OCI-LY7 (cell line): ENCODE measurements at regions not wholly inside any gene's neighbourhood (a gene's known extent, or its start where the extent isn't known, plus 50 kb on each side); places are given as distances from the start of the nearest gene placed in this dataset.

ENCODE experiments used
- BruUV-seq: library from RNA; stranded (reverse); fragments of 400-500 nt; replicated peaks from 2 replicates; lab custom pipeline; 2021; lab: Mats Ljungman, UMichigan
- CTCF ChIA-PET: fragments of 300-600 bp; sonication (Branson Sonifier 250); formaldehyde crosslinking; loops from one replicate; lab custom pipeline; 2022; ENCODE audit warnings: antibody characterized with exemption; ENCODE audit not compliant: unreplicated experiment; lab: Charles Lee
- POLR2A ChIA-PET: fragments of 300-600 bp; sonication (Branson Sonifier 250); formaldehyde crosslinking; loops from one replicate; lab custom pipeline; 2022; ENCODE audit warnings: antibody characterized with exemption; lab: Charles Lee
- DNase-seq: peaks from one replicate; pipeline ENCODE4 v3.0.0-alpha.2; 2015; ENCODE audit warnings: low spot score
- H2AFZ ChIP-seq: fragments of 200-600 bp; sonication (generic), shearing (Covaris generic); 2 replicates; pipeline ENCODE4 v1.6.1; 2014; ENCODE audit warnings: mild to moderate bottlenecking, antibody characterized with exemption, low read length, moderate library complexity
- H3K27ac ChIP-seq: fragments of 200-600 bp; sonication (generic); 2 replicates; pipeline ENCODE4 v1.5.1; 2014; ENCODE audit warnings: mixed run types, low read depth, mild to moderate bottlenecking, moderate library complexity, low read length, inconsistent platforms; ENCODE audit not compliant: poor library complexity, severe bottlenecking
- H3K36me3 ChIP-seq: fragments of 200-600 bp; sonication (generic); 2 replicates; pipeline ENCODE4 v1.6.1; 2014; ENCODE audit warnings: mild to moderate bottlenecking, antibody characterized with exemption, low read length, moderate library complexity, mixed read lengths; ENCODE audit not compliant: insufficient read depth
- H3K4me1 ChIP-seq: fragments of 200-600 bp; sonication (generic); 2 replicates; pipeline ENCODE4 v1.5.1; 2014; ENCODE audit warnings: mild to moderate bottlenecking, low read length; ENCODE audit not compliant: insufficient read depth, poor library complexity, severe bottlenecking
- H3K4me2 ChIP-seq: fragments of 200-600 bp; sonication (generic); 2 replicates; pipeline ENCODE4 v1.6.1; 2014; ENCODE audit warnings: mild to moderate bottlenecking, low read length
- H3K4me3 ChIP-seq: fragments of 200-600 bp; sonication (generic); 2 replicates; pipeline ENCODE4 v1.5.1; 2014; ENCODE audit warnings: mild to moderate bottlenecking, low read depth, low read length; ENCODE audit not compliant: poor library complexity, severe bottlenecking
- H3K79me2 ChIP-seq: fragments of 200-600 bp; sonication (generic); 2 replicates; pipeline ENCODE4 v1.6.1; 2016; ENCODE audit warnings: low read depth, mild to moderate bottlenecking, low read length, moderate library complexity, mixed read lengths; ENCODE audit not compliant: insufficient read depth
- H3K9me2 ChIP-seq: fragments of 200-600 bp; sonication (generic); 2 replicates; pipeline ENCODE4 v1.6.1; 2016; ENCODE audit warnings: mild to moderate bottlenecking, low read length, mixed read lengths; ENCODE audit not compliant: insufficient read depth
- H3K9me3 ChIP-seq: fragments of 200-600 bp; sonication (generic); 2 replicates; pipeline ENCODE4 v1.6.1; 2014; ENCODE audit warnings: mild to moderate bottlenecking, mixed run types, low read length, mixed read lengths
- H4K20me1 ChIP-seq: fragments of 200-600 bp; sonication (generic); 2 replicates; pipeline ENCODE4 v1.6.1; 2014; ENCODE audit warnings: mild to moderate bottlenecking, antibody characterized with exemption, low read length, moderate library complexity, mixed read lengths; ENCODE audit not compliant: insufficient read depth
- EZH2phosphoT487 ChIP-seq: fragments of 200-600 bp; sonication (generic); IDR thresholded peaks from 2 replicates; pipeline ENCODE4 v1.6.1; 2018; ENCODE audit warnings: low read depth, borderline replicate concordance, mild to moderate bottlenecking, mixed run types, antibody characterized with exemption, low read length, moderate library complexity, mixed read lengths
- intact Hi-C: fragments of 100-400 bp; cut with micrococcal nuclease; formaldehyde crosslinking; loops from one replicate; pipeline ENCODE4 v1.10.0; 2022; ENCODE audit not compliant: unreplicated experiment
- TF ChIP-seq, protein P1 (sequence below): fragments of 200-600 bp; sonication (generic); conservative IDR thresholded peaks from 2 replicates; pipeline ENCODE4 v1.5.1; 2014; ENCODE audit warnings: mild to moderate bottlenecking, antibody characterized with exemption, low read length, moderate library complexity, mixed read lengths

DNA sequence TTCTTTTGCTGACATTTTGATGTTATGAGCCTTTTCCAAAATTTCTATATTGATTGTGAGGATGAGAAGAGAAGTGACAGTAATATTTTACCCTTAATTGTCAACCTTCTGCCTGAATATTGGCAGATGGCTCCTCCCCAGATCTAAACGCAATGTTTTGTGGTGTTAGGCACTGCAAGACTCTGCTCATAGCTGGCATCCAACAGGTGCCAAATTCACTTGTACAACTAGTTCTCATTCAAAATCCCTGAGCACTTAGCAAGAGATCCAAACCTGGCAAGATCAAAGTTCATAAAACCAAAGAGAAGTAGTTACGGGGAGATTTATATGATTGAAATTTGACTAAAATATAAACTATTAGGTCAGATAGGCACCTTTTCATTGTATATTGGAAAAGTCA is 901.7 kb upstream of the INTU start:
- H3K27ac ChIP-seq: no peak overlapping the region
- H2AFZ ChIP-seq: no peak overlapping the region
- TF ChIP-seq, protein P1, sequence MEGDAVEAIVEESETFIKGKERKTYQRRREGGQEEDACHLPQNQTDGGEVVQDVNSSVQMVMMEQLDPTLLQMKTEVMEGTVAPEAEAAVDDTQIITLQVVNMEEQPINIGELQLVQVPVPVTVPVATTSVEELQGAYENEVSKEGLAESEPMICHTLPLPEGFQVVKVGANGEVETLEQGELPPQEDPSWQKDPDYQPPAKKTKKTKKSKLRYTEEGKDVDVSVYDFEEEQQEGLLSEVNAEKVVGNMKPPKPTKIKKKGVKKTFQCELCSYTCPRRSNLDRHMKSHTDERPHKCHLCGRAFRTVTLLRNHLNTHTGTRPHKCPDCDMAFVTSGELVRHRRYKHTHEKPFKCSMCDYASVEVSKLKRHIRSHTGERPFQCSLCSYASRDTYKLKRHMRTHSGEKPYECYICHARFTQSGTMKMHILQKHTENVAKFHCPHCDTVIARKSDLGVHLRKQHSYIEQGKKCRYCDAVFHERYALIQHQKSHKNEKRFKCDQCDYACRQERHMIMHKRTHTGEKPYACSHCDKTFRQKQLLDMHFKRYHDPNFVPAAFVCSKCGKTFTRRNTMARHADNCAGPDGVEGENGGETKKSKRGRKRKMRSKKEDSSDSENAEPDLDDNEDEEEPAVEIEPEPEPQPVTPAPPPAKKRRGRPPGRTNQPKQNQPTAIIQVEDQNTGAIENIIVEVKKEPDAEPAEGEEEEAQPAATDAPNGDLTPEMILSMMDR: no peak
- no peak for TF ChIP-seq EZH2phosphoT487
- H3K4me2 ChIP-seq: no peak overlapping the region
- DNase-seq: no peak
- BruUV-seq: no TSS peak
- no peaks in the 10 kb centered on the region for H3K79me2 ChIP-seq
- no peaks in the 10 kb centered on the region for H4K20me1 ChIP-seq
- no peaks in the 10 kb centered on the region for H3K36me3 ChIP-seq
- no peaks in the 10 kb centered on the region for H3K4me1 ChIP-seq
- ChIA-PET CTCF (no interaction called here), POLR2A (no interaction called here)
- H3K9me2 ChIP-seq: no peaks in the 10 kb centered on the region
- intact Hi-C loops: no loop called here
- H3K9me3 ChIP-seq: no peaks in the 10 kb centered on the region
- H3K4me3 ChIP-seq: no peak overlapping the region

- Histone ChIP-seq H3K79me2 (no peaks in the 10 kb centered on the region), H4K20me1 (no peaks in the 10 kb centered on the region), H3K4me1 (no peaks in the 10 kb centered on the region), H3K4me3 (no peak overlapping the region), H3K9me3 (no peaks in the 10 kb centered on the region), H3K36me3 (no peaks in the 10 kb centered on the region), H3K4me2 (no peak overlapping the region), H3K27ac (no peak overlapping the region), H3K9me2 (no peaks in the 10 kb centered on the region), H2AFZ (no peak overlapping the region)
- TF ChIP-seq, protein P1: no peak
- no peak for TF ChIP-seq EZH2phosphoT487
- intact Hi-C loops: no loop called here
- DNase-seq: no peak
- ChIA-PET POLR2A (no interaction called here), CTCF (no interaction called here)
- no TSS peak for BruUV-seq
Observed at GRCh38 chr4:126733301-126733700, 899.5 kb upstream of the INTU start.

DNA sequence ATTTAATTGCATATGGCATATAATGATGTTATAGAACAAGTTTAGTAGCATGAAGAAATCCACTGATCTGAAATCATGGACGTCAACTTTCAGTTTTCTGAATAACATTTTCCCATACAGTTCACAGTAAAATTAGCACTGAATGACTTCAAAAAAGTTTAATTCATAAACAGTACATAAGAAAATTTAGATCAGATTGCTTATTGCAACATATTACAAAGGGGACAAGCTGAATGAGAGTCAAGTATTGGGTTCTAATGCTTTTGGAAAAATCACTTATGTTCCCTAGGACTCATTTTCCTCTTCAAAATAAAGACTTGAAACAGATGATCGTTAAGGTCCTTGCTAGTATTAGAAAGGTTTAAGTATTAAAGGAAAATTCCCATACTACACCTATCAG is 898.3 kb upstream of the INTU start:
- no peaks in the 10 kb centered on the region for H4K20me1 ChIP-seq
- H2AFZ ChIP-seq: no peak overlapping the region
- no TSS peak for BruUV-seq
- H3K4me3 ChIP-seq: no peak overlapping the region
- intact Hi-C loops: no loop called here
- H3K9me3 ChIP-seq: no peaks in the 10 kb centered on the region
- H3K4me1 ChIP-seq: no peaks in the 10 kb centered on the region
- H3K4me2 ChIP-seq: no peak overlapping the region
- ChIA-PET CTCF (no interaction called here), POLR2A (no interaction called here)
- H3K79me2 ChIP-seq: no peaks in the 10 kb centered on the region
- H3K27ac ChIP-seq: no peak overlapping the region
- no peaks in the 10 kb centered on the region for H3K36me3 ChIP-seq
- no peaks in the 10 kb centered on the region for H3K9me2 ChIP-seq
- no peak for DNase-seq
- TF ChIP-seq EZH2phosphoT487: no peak
- TF ChIP-seq, protein P1: no peak
